GM23338 (cell line): ENCODE measurements at regions not wholly inside any gene's neighbourhood (a gene's known extent, or its start where the extent isn't known, plus 50 kb on each side); places are given as distances from the start of the nearest gene placed in this dataset.

Experiments used
- ATAC-seq: fragments of 200-7000 bp; cut with Tn5 transposase; 3 replicates; pipeline ENCODE4 v1.9.1; 2020
- DNase-seq: peaks from one replicate; pipeline ENCODE4 v3.0.0-alpha.2; 2015; ENCODE audit warnings: low spot score
- H2AFZ ChIP-seq: fragments of 200-600 bp; sonication (generic); 2 replicates; pipeline ENCODE4 v1.8.0; 2016; ENCODE audit warnings: antibody characterized with exemption, mild to moderate bottlenecking, moderate library complexity
- H3F3A ChIP-seq: fragments of 200-600 bp; sonication (generic); replicated peaks from 2 replicates; pipeline ENCODE4 v1.8.0; 2017; ENCODE audit warnings: antibody characterized with exemption, mixed run types, low read depth
- H3K27ac ChIP-seq: fragments of 200-600 bp; sonication (generic); 2 replicates; pipeline ENCODE4 v1.6.1; 2016; ENCODE audit warnings: low read depth
- H3K27me3 ChIP-seq: fragments of 200-600 bp; sonication (generic); 2 replicates; pipeline ENCODE4 v1.8.0; 2016; ENCODE audit warnings: mild to moderate bottlenecking, mixed run types, moderate library complexity; ENCODE audit not compliant: insufficient read depth
- H3K36me3 ChIP-seq: fragments of 200-600 bp; sonication (generic); 2 replicates; pipeline ENCODE4 v1.8.0; 2016; ENCODE audit warnings: mild to moderate bottlenecking; ENCODE audit not compliant: insufficient read depth
- H3K4me1 ChIP-seq: fragments of 200-600 bp; sonication (generic); 2 replicates; pipeline ENCODE4 v1.8.0; 2016; ENCODE audit warnings: mild to moderate bottlenecking, moderate library complexity; ENCODE audit not compliant: insufficient read depth
- H3K4me2 ChIP-seq: fragments of 200-600 bp; sonication (generic); 2 replicates; pipeline ENCODE4 v1.7.1; 2017; ENCODE audit warnings: mixed run types
- H3K4me3 ChIP-seq: fragments of 200-600 bp; sonication (generic); 2 replicates; pipeline ENCODE4 v1.6.1; 2016; ENCODE audit warnings: mixed run types
- H3K79me2 ChIP-seq: fragments of 200-600 bp; sonication (generic); replicated peaks from 2 replicates; pipeline ENCODE4 v1.8.0; 2017; ENCODE audit warnings: mild to moderate bottlenecking; ENCODE audit not compliant: insufficient read depth
- H3K9me2 ChIP-seq: fragments of 200-600 bp; sonication (generic); 2 replicates; pipeline ENCODE4 v1.8.0; 2017; ENCODE audit not compliant: insufficient read depth
- H4K20me1 ChIP-seq: fragments of 200-600 bp; sonication (generic); replicated peaks from 2 replicates; pipeline ENCODE4 v1.8.0; 2017; ENCODE audit warnings: mild to moderate bottlenecking; ENCODE audit not compliant: insufficient read depth
- H3K27ac Mint-ChIP-seq: 2 replicates; pipeline ENCODE4 v1.8.0; 2020; ENCODE audit warnings: inconsistent platforms, mild to moderate bottlenecking, moderate library complexity, mixed read lengths
- H3K27me3 Mint-ChIP-seq: 3 replicates; pipeline ENCODE4 v1.8.0; 2022; ENCODE audit warnings: low read depth, mild to moderate bottlenecking, moderate library complexity, mixed read lengths, inconsistent platforms; ENCODE audit not compliant: insufficient read depth, poor library complexity
- H3K36me3 Mint-ChIP-seq: 3 replicates; pipeline ENCODE4 v1.8.0; 2021; ENCODE audit warnings: low read depth, mild to moderate bottlenecking, inconsistent platforms, moderate library complexity, mixed read lengths
- H3K4me1 Mint-ChIP-seq: 3 replicates; pipeline ENCODE4 v1.8.0; 2020; ENCODE audit warnings: mild to moderate bottlenecking, inconsistent platforms, mixed read lengths
- H3K4me3 Mint-ChIP-seq: 3 replicates; pipeline ENCODE4 v1.8.0; 2021; ENCODE audit warnings: moderate library complexity, mild to moderate bottlenecking, inconsistent platforms, mixed read lengths
- H3K9me3 Mint-ChIP-seq: 3 replicates; pipeline ENCODE4 v1.8.0; 2020; ENCODE audit warnings: moderate library complexity, mild to moderate bottlenecking, inconsistent platforms, mixed read lengths
- CREB1 ChIP-seq: fragments of 250-450 bp; sonication (Bioruptor Pico); IDR thresholded peaks from 2 replicates; pipeline ENCODE4 v1.5.0; 2020; ENCODE audit warnings: low read depth, mild to moderate bottlenecking, moderate library complexity
- EZH2 ChIP-seq: fragments of 200-600 bp; sonication (generic); IDR thresholded peaks from one replicate; pipeline ENCODE4 v1.8.0; 2017; ENCODE audit warnings: antibody characterized with exemption, mild to moderate bottlenecking, low read depth; ENCODE audit not compliant: unreplicated experiment
- EZH2phosphoT487 ChIP-seq: fragments of 200-600 bp; sonication (generic); IDR thresholded peaks from one replicate; pipeline ENCODE4 v1.8.1; 2018; ENCODE audit warnings: antibody characterized with exemption; ENCODE audit not compliant: unreplicated experiment
- JUNB ChIP-seq: IDR thresholded peaks from one replicate; pipeline ENCODE4 v1.6.1; 2016; ENCODE audit warnings: antibody characterized with exemption; ENCODE audit not compliant: unreplicated experiment
- NANOG ChIP-seq: IDR thresholded peaks from 2 replicates; pipeline ENCODE4 v1.6.1; 2016; ENCODE audit warnings: antibody characterized with exemption, borderline replicate concordance
- REST ChIP-seq: IDR thresholded peaks from one replicate; pipeline ENCODE4 v1.6.1; 2018; ENCODE audit warnings: antibody characterized with exemption; ENCODE audit not compliant: unreplicated experiment
- STAT1 ChIP-seq: IDR thresholded peaks from one replicate; pipeline ENCODE4 v1.6.1; 2016; ENCODE audit warnings: antibody characterized with exemption; ENCODE audit not compliant: unreplicated experiment
- ZNF114 ChIP-seq: fragments of 250-450 bp; sonication (Bioruptor Pico); IDR thresholded peaks from 2 replicates; pipeline ENCODE4 v1.5.0; 2020; ENCODE audit warnings: mild to moderate bottlenecking, moderate library complexity
- ZNF331 ChIP-seq: fragments of 250-450 bp; sonication (Bioruptor Pico); IDR thresholded peaks from 2 replicates; pipeline ENCODE4 v1.5.0; 2020; ENCODE audit warnings: low read depth, mild to moderate bottlenecking, moderate library complexity
- TF ChIP-seq, protein P1 (sequence below): IDR thresholded peaks from 2 replicates; pipeline ENCODE4 v1.6.1; 2016; ENCODE audit warnings: antibody characterized with exemption
- TF ChIP-seq, protein P2 (sequence below), 2 experiments: fragments of 200-600 bp in 1 of 2; sonication (generic) in 1 of 2; conservative IDR thresholded peaks; 2 replicates each; pipeline versions ENCODE4 v1.5.1 to v1.6.1; 2016 to 2017; ENCODE audit warnings: antibody characterized with exemption in 2 of 2, low read depth in 2 of 2, mild to moderate bottlenecking in 2 of 2, moderate library complexity in 1 of 2

DNA sequence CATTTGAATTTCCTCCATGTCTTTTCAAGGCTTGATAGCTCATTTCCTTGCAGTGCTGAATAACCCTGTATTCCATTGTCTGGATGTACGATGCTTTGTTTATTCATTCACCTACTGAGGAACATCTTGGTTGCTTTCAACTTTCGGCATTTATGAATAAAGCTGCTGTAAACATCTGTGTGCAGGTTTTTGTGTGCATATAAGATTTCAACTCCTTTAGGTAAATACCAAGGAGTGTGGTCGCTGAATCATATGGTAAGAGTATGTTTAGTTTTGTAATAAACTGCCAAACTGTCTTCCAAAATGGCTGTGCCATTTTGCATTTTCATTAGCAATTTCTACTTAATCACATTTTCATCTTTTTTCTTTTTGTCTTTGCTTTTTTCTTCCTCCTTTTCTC lies 327.7 kb upstream of the TBX3 start:
- Histone ChIP-seq H3K4me3 (no peak overlapping the region), H3F3A (no peaks in the 10 kb centered on the region), H3K79me2 (no peaks in the 10 kb centered on the region), H2AFZ (no peak overlapping the region), H3K36me3 (no peaks in the 10 kb centered on the region), H3K4me1 (0 out of 2 replicates have a peak, but pooled peaks cover 3% of the 10 kb centered on the region), H4K20me1 (no peaks in the 10 kb centered on the region), H3K27ac (no peak overlapping the region), H3K27me3 (no peaks in the 10 kb centered on the region), H3K4me2 (no peak overlapping the region), H3K9me2 (peaks cover 6% of the 10 kb centered on the region; the same call in 1 of the 2 replicates)
- H3K27me3 Mint-ChIP-seq = peaks cover 6% of the 10 kb centered on the region
- no peak for DNase-seq
- peaks cover 11% of the 10 kb centered on the region for H3K4me1 Mint-ChIP-seq
- no peaks in the 10 kb centered on the region for H3K36me3 Mint-ChIP-seq
- TF ChIP-seq, protein P1, sequence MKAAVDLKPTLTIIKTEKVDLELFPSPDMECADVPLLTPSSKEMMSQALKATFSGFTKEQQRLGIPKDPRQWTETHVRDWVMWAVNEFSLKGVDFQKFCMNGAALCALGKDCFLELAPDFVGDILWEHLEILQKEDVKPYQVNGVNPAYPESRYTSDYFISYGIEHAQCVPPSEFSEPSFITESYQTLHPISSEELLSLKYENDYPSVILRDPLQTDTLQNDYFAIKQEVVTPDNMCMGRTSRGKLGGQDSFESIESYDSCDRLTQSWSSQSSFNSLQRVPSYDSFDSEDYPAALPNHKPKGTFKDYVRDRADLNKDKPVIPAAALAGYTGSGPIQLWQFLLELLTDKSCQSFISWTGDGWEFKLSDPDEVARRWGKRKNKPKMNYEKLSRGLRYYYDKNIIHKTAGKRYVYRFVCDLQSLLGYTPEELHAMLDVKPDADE = no peak
- TF ChIP-seq STAT1 = no peak
- no peak for TF ChIP-seq CREB1 (CRISPR knock-in tag)
- TF ChIP-seq, protein P2, sequence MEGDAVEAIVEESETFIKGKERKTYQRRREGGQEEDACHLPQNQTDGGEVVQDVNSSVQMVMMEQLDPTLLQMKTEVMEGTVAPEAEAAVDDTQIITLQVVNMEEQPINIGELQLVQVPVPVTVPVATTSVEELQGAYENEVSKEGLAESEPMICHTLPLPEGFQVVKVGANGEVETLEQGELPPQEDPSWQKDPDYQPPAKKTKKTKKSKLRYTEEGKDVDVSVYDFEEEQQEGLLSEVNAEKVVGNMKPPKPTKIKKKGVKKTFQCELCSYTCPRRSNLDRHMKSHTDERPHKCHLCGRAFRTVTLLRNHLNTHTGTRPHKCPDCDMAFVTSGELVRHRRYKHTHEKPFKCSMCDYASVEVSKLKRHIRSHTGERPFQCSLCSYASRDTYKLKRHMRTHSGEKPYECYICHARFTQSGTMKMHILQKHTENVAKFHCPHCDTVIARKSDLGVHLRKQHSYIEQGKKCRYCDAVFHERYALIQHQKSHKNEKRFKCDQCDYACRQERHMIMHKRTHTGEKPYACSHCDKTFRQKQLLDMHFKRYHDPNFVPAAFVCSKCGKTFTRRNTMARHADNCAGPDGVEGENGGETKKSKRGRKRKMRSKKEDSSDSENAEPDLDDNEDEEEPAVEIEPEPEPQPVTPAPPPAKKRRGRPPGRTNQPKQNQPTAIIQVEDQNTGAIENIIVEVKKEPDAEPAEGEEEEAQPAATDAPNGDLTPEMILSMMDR (conservative IDR thresholded peaks at IDR 0.05; ENCODE audit: low read depth in 2 of 2) = no peak
- TF ChIP-seq JUNB = no peak
- H3K27ac Mint-ChIP-seq = no peak overlapping the region
- no peak overlapping the region for H3K4me3 Mint-ChIP-seq
- H3K9me3 Mint-ChIP-seq = peaks cover 6% of the 10 kb centered on the region; the same call in 2 of the 3 replicates
- no peak for ATAC-seq

DNA sequence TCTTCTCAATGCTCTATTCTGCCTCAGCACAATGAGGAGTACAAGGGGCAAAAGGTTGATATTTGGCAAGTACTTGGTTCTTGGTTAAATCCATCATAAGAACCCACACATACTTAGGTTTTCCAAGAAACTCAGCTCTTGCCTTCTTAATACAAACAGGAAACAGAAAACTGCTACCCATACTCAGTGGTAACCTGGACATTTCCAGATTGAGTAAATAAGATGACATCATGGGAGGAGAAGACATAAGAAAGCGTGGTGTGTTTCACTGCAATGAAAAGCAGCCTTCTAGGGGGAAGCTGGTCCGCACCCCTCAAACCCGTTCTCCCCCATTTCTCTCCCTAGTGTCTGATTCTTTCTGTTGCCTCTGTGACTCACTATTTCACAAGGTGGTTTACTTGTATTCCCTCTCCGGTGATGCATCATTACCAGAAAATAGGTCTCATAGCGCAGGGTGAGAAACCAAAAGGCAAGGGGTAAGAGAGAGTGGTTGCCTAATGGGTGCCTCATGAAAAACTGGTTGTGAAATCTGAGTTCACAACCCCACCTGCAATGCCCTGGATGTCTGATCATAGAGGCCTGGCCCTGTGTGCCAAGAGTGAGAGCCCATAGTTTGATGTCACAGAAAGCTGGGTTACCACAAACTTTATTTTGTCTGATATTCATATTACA lies 326.5 kb upstream of the TBX3 start:
- Histone ChIP-seq H4K20me1 (no peaks in the 10 kb centered on the region), H3K27me3 (no peaks in the 10 kb centered on the region), H3K4me2 (no peak overlapping the region), H3K27ac (no peak overlapping the region), H3F3A (no peaks in the 10 kb centered on the region), H3K9me2 (peaks cover 7% of the 10 kb centered on the region; the same call in 1 of the 2 replicates), H2AFZ (0 out of 2 replicates have a peak overlapping the region, but pooled peaks have one; percentile 32), H3K79me2 (no peaks in the 10 kb centered on the region), H3K4me3 (no peak overlapping the region), H3K4me1 (0 out of 2 replicates have a peak, but pooled peaks cover 3% of the 10 kb centered on the region), H3K36me3 (no peaks in the 10 kb centered on the region)
- Mint-ChIP-seq H3K9me3 (peaks cover 6% of the 10 kb centered on the region; the same call in 2 of the 3 replicates), H3K27ac (no peak overlapping the region), H3K36me3 (no peaks in the 10 kb centered on the region), H3K4me3 (no peak overlapping the region), H3K27me3 (peaks cover 6% of the 10 kb centered on the region), H3K4me1 (peaks cover 11% of the 10 kb centered on the region)
- DNase-seq (no peak), ATAC-seq (no peak)
- TF ChIP-seq ZNF331 = no peak
- TF ChIP-seq, protein P1 = no peak
- no peak for TF ChIP-seq REST
- TF ChIP-seq JUNB = no peak
- TF ChIP-seq EZH2phosphoT487 = no peak
- TF ChIP-seq, protein P2 (conservative IDR thresholded peaks at IDR 0.05; ENCODE audit: low read depth in 2 of 2) = no peak
- no peak for TF ChIP-seq ZNF114 (CRISPR knock-in tag)
- TF ChIP-seq EZH2 = no peak
- no peak for TF ChIP-seq CREB1 (CRISPR knock-in tag)
- no peak for TF ChIP-seq NANOG
